Stimulated activated CD8-positive, alpha-beta memory T cell treated with anti-CD3 and anti-CD28 coated beads, Interleukin-4, amount 100 ng/mL, for 24 hours (primary cell): ENCODE measurements at regions not wholly inside any gene's neighbourhood (a gene's known extent, or its start where the extent isn't known, plus 50 kb on each side); places are given as distances from the start of the nearest gene placed in this dataset.

Experiments
- DNase-seq: peaks from one replicate; pipeline ENCODE4 v3.0.0-alpha.2; 2020; ENCODE audit warnings: low read depth

GRCh38 chr3:72157748-72158638, 373.0 kb upstream of the PROK2 start:
- DNase-seq: no peak

GRCh38 chr3:72155391-72156064, 370.6 kb upstream of the PROK2 start:
- DNase-seq: no peak

- DNase-seq: no peak
Measured at GRCh38 chr3:72154391-72155335, 369.7 kb upstream of the PROK2 start.

- DNase-seq: no peak
Measured at GRCh38 chr3:72153477-72154314, 368.7 kb upstream of the PROK2 start.

GRCh38 chr3:72152551-72153476, 367.9 kb upstream of the PROK2 start:
- DNase-seq: no peak

- no peak for DNase-seq
Measured at GRCh38 chr3:72151465-72152238, 366.7 kb upstream of the PROK2 start.

- no peak for DNase-seq
Measured at GRCh38 chr3:72150634-72151412, 365.9 kb upstream of the PROK2 start.

GRCh38 chr3:72149645-72150300, 364.8 kb upstream of the PROK2 start:
- DNase-seq: no peak

- no peak for DNase-seq
Measured at GRCh38 chr3:72147600-72147999, 362.7 kb upstream of the PROK2 start.

GRCh38 chr3:72145506-72146380, 360.8 kb upstream of the PROK2 start:
- no peak for DNase-seq

GRCh38 chr3:72144773-72145505, 360.0 kb upstream of the PROK2 start:
- DNase-seq: no peak

GRCh38 chr3:72143966-72144717, 359.2 kb upstream of the PROK2 start:
- DNase-seq: no peak

GRCh38 chr3:72143322-72143721, 358.4 kb upstream of the PROK2 start:
- DNase-seq: no peak

GRCh38 chr3:72142028-72142427, 357.1 kb upstream of the PROK2 start:
- no peak for DNase-seq

- DNase-seq: no peak
Measured at GRCh38 chr3:72141264-72141663, 356.3 kb upstream of the PROK2 start.

GRCh38 chr3:72139316-72139715, 354.4 kb upstream of the PROK2 start:
- no peak for DNase-seq
